ENCODE measurements at regions not wholly inside any gene's neighbourhood (a gene's known extent, or its start where the extent isn't known, plus 50 kb on each side); places are given as distances from the start of the nearest gene placed in this dataset.

DNA sequence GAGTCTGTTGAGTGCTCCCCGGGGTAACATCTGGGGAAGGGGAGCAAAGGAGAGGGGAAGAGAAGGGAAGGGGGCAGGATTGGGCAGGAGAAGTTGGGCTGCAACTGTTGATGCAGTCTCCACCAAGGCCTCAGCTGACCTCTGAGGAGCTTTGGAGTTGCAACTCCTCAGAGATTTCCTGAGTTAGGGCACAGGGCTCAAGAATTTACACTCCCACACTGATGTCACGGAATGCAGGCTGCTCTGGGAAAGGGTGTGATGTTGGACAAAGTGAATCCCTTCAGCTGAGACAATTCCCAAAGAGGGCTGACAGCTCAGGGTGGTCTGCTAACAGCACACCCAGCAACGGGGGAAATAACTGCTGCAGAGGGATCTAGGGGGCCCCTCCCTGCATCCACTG, 295.6 kb downstream of the PCNX1 start:
- Histone ChIP-seq H4K20me1 (replicated peaks; ENCODE audit: control insufficient read depth, extremely low read depth, insufficient read depth, low read length) (no peaks in the 10 kb centered on the region), H3K4me1 (ENCODE audit: control insufficient read depth, extremely low read depth, insufficient read depth, low read length) (no peaks in the 10 kb centered on the region), H3K27ac (ENCODE audit: insufficient read depth, low read depth, low read length) (no peak overlapping the region), H3K79me2 (ENCODE audit: control insufficient read depth, insufficient read depth, low read length) (no peaks in the 10 kb centered on the region), H3K9me1 (replicated peaks; ENCODE audit: control insufficient read depth, extremely low read depth, insufficient read depth, low read length) (no peaks in the 10 kb centered on the region), H3K9ac (replicated peaks; ENCODE audit: extremely low read depth, insufficient read depth, low read length) (no peak overlapping the region), H2AFZ (ENCODE audit: low read depth, low read length) (no peak overlapping the region), H3K9me3 (replicated peaks; ENCODE audit: control insufficient read depth, insufficient read depth, low read length) (no peaks in the 10 kb centered on the region), H3K27me3 (ENCODE audit: control insufficient read depth in 2 of 2, insufficient read depth in 2 of 2, low read length in 2 of 2) (peaks cover 0 to 2% of the 10 kb centered on the region in 2 experiments), H3K4me3 (replicated peaks in 1 of 3; ENCODE audit: insufficient read depth in 1 of 3, low read depth in 1 of 3, low read length in 3 of 3) (no peak overlapping the region), H3K4me2 (ENCODE audit: insufficient read depth, low read length) (no peak overlapping the region), H3K36me3 (ENCODE audit: control insufficient read depth in 2 of 2, extremely low read depth in 1 of 2, insufficient read depth in 2 of 2, low read length in 2 of 2) (no peaks in the 10 kb centered on the region)
- intact Hi-C loops (cut with micrococcal nuclease): no loop called here
- TF ChIP-seq POLR2AphosphoS5 (IDR thresholded peaks at IDR 0.05; ENCODE audit: insufficient read depth, low read depth, low read length) (no peak), FOS (IDR thresholded peaks at IDR 0.05; ENCODE audit: borderline replicate concordance, insufficient read depth, low read length) (no peak), EZH2 (IDR thresholded peaks at IDR 0.05; ENCODE audit: borderline replicate concordance, low read depth, low read length, severe bottlenecking) (no peak), MYC (IDR thresholded peaks at IDR 0.05; ENCODE audit: low read depth, low read length) (no peak), GATA2 (IDR thresholded peaks at IDR 0.05; ENCODE audit: insufficient read depth, insufficient read length, low read depth, low read length) (no peak), POLR2A (IDR thresholded peaks at IDR 0.05; ENCODE audit: low read depth, low read length) (no peak)
- TF ChIP-seq, protein P1, sequence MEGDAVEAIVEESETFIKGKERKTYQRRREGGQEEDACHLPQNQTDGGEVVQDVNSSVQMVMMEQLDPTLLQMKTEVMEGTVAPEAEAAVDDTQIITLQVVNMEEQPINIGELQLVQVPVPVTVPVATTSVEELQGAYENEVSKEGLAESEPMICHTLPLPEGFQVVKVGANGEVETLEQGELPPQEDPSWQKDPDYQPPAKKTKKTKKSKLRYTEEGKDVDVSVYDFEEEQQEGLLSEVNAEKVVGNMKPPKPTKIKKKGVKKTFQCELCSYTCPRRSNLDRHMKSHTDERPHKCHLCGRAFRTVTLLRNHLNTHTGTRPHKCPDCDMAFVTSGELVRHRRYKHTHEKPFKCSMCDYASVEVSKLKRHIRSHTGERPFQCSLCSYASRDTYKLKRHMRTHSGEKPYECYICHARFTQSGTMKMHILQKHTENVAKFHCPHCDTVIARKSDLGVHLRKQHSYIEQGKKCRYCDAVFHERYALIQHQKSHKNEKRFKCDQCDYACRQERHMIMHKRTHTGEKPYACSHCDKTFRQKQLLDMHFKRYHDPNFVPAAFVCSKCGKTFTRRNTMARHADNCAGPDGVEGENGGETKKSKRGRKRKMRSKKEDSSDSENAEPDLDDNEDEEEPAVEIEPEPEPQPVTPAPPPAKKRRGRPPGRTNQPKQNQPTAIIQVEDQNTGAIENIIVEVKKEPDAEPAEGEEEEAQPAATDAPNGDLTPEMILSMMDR (IDR thresholded peaks at IDR 0.05; ENCODE audit: extremely low read depth in 1 of 2, insufficient read depth in 1 of 2, low read depth in 1 of 2, low read length in 2 of 2): no peak
- TF ChIP-seq, protein P2, sequence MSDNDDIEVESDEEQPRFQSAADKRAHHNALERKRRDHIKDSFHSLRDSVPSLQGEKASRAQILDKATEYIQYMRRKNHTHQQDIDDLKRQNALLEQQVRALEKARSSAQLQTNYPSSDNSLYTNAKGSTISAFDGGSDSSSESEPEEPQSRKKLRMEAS (IDR thresholded peaks at IDR 0.05; ENCODE audit: insufficient read depth, insufficient read length): no peak
- no TSS peak for BruUV-seq (replicated peaks)
- no peak for FAIRE-seq
- dilution Hi-C loops (cut with MboI; ENCODE audit: extremely low pct_ligation_motif_present, low sequenced_read_pairs): no loop called here
- CTCF ChIA-PET: no interaction called here
- POLR2A ChIA-PET: no interaction called here
- DNase-seq (ENCODE audit: low read depth, low spot score): no peak
